Vagina (tissue), 2 donors: ENCODE measurements at regions not wholly inside any gene's neighbourhood (a gene's known extent, or its start where the extent isn't known, plus 50 kb on each side); places are given as distances from the start of the nearest gene placed in this dataset.

ENCODE experiments used
- DNase-seq, 2 donors: peaks; one replicate each; pipeline ENCODE4 v3.0.0-alpha.2; 2017; ENCODE audit errors: extremely low spot score in 2 of 2
- H3K27ac ChIP-seq: fragments of 200-600 bp; sonication (generic); one replicate; pipeline ENCODE4 v1.5.1; 2019
- H3K27me3 ChIP-seq: fragments of 200-600 bp; sonication (generic); one replicate; pipeline ENCODE4 v1.5.1; 2019
- H3K36me3 ChIP-seq, 2 donors: fragments of 200-600 bp; sonication (generic); one replicate each; pipeline ENCODE4 v1.5.1; 2017 to 2019
- H3K4me1 ChIP-seq: fragments of 200-600 bp; sonication (generic); one replicate; pipeline ENCODE4 v1.5.1; 2019
- H3K4me3 ChIP-seq, 2 donors: fragments of 200-600 bp; sonication (generic); 1 replicate in 1 of 2; 2 replicates in 1 of 2; pipeline ENCODE4 v1.5.1; 2016 to 2019
- H3K9me3 ChIP-seq: fragments of 200-600 bp; sonication (generic); one replicate; pipeline ENCODE4 v1.5.1; 2019
- POLR2A ChIP-seq, 2 donors: fragments of 450-650 bp; IDR thresholded peaks; one replicate each; pipeline ENCODE4 v1.6.1; 2017; ENCODE audit warnings: antibody characterized with exemption in 2 of 2, mild to moderate bottlenecking in 2 of 2, moderate library complexity in 2 of 2
- POLR2AphosphoS5 ChIP-seq, 2 donors: sonication (generic); formaldehyde crosslinking; IDR thresholded peaks; one replicate each; pipeline ENCODE4 v1.9.0; 2017; ENCODE audit warnings: antibody characterized with exemption in 2 of 2, mild to moderate bottlenecking in 2 of 2, low read depth in 1 of 2; ENCODE audit not compliant: insufficient read depth in 1 of 2
- intact Hi-C: fragments of 100-400 bp; cut with DNase I; formaldehyde crosslinking; loops from one replicate; pipeline ENCODE4 v1.15.1; 2023
- TF ChIP-seq, protein P1 (sequence below), 3 experiments: fragments of 450-650 bp in 2 of 3; fragments of 200-600 bp in 1 of 3; sonication (generic) in 1 of 3; IDR thresholded peaks; one replicate each; pipeline ENCODE4 v1.5.1; 2017 to 2019; ENCODE audit warnings: antibody characterized with exemption in 3 of 3, mild to moderate bottlenecking in 2 of 3, moderate library complexity in 2 of 3

DNA sequence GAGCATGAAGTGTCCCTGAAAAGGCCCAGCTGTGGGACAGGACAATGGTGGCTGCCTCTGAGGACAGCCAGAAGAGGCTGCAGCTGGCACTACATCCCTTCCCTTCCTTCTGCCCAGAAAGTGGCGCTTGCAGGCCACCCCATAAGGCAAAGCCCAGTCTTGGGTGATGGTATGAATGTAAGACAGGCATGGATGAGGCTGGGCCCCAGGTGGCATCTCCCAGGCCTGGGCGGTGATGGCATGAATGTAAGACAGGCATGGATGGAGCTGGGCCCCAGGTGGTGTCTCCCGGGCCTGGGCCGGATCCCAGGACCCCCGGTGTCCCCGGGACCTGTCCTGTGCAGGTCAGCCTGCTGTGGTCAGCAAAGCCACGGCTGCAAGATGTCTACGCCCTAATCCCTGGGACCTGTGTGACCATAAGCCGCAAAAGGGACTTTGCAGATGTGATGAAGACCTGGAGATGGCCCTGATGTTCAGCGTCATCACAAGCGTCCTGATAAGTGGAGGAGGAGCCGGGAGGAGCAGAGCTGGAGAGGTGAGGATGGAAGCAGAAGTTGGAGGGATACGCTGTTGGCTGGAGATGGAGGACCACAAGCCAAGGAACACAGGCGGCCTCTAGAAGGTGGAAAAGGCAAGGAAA is 181.1 kb downstream of the CTTN start:
- Histone ChIP-seq H3K4me1 (no peaks in the 10 kb centered on the region), H3K27me3 (no peaks in the 10 kb centered on the region), H3K9me3 (no peaks in the 10 kb centered on the region), H3K27ac (no peak overlapping the region), H3K4me3 (no peak overlapping the region), H3K36me3 (no peaks in the 10 kb centered on the region)
- no peak for DNase-seq
- intact Hi-C loops, result no loop called here
- no peak for TF ChIP-seq POLR2AphosphoS5 (IDR thresholded peaks at IDR 0.05; ENCODE audit: insufficient read depth in 1 of 2, low read depth in 1 of 2)
- TF ChIP-seq POLR2A (IDR thresholded peaks at IDR 0.05), result no peak
- TF ChIP-seq, protein P1, sequence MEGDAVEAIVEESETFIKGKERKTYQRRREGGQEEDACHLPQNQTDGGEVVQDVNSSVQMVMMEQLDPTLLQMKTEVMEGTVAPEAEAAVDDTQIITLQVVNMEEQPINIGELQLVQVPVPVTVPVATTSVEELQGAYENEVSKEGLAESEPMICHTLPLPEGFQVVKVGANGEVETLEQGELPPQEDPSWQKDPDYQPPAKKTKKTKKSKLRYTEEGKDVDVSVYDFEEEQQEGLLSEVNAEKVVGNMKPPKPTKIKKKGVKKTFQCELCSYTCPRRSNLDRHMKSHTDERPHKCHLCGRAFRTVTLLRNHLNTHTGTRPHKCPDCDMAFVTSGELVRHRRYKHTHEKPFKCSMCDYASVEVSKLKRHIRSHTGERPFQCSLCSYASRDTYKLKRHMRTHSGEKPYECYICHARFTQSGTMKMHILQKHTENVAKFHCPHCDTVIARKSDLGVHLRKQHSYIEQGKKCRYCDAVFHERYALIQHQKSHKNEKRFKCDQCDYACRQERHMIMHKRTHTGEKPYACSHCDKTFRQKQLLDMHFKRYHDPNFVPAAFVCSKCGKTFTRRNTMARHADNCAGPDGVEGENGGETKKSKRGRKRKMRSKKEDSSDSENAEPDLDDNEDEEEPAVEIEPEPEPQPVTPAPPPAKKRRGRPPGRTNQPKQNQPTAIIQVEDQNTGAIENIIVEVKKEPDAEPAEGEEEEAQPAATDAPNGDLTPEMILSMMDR (IDR thresholded peaks at IDR 0.05), result no peak

DNA sequence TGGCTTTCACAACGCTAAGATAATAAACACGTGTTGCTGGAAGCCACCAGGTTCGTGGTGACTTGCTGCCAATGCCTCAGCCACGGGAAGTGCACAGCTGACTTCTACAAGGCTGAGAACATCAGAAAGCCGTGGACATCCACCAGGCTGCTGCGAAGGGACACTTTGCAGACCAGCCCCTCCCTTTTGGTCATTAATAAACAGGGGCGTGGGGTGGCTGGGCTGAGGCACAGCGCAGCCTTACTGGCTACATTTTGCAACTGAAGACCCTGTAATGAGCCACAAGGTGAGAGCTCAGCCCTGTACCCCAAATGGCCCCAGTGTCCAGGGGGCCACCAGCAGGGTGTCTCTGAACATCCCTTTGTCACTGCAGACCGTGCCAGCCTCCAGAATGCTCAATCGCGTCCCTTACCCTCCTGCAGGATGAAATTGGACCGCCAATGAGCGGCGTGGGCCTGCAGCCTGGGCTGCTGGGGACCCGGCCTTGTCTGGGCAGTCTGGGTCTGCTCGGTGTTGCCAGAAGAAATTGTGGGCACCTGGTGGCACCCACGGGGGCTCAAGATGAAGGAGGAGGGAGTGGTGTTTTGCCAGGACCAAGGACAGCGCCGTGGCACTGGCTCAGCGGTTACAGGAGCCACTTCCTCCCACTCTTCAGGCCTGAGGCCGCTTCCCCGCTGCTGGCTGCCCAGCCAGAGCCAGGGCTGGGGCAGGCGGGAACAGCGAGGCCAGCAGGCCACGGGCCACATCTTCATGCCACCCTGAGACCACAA is 181.9 kb downstream of the CTTN start:
- no peaks in the 10 kb centered on the region for H3K9me3 ChIP-seq
- no peaks in the 10 kb centered on the region for H3K36me3 ChIP-seq
- TF ChIP-seq POLR2A (IDR thresholded peaks at IDR 0.05) (no peak), POLR2AphosphoS5 (IDR thresholded peaks at IDR 0.05; ENCODE audit: insufficient read depth in 1 of 2, low read depth in 1 of 2) (no peak)
- TF ChIP-seq, protein P1 (IDR thresholded peaks at IDR 0.05), result no peak
- DNase-seq, result no peak
- no peaks in the 10 kb centered on the region for H3K4me1 ChIP-seq
- H3K27me3 ChIP-seq, result no peaks in the 10 kb centered on the region
- H3K4me3 ChIP-seq, result no peak overlapping the region
- intact Hi-C loops, result no loop called here
- H3K27ac ChIP-seq, result no peak overlapping the region

DNA sequence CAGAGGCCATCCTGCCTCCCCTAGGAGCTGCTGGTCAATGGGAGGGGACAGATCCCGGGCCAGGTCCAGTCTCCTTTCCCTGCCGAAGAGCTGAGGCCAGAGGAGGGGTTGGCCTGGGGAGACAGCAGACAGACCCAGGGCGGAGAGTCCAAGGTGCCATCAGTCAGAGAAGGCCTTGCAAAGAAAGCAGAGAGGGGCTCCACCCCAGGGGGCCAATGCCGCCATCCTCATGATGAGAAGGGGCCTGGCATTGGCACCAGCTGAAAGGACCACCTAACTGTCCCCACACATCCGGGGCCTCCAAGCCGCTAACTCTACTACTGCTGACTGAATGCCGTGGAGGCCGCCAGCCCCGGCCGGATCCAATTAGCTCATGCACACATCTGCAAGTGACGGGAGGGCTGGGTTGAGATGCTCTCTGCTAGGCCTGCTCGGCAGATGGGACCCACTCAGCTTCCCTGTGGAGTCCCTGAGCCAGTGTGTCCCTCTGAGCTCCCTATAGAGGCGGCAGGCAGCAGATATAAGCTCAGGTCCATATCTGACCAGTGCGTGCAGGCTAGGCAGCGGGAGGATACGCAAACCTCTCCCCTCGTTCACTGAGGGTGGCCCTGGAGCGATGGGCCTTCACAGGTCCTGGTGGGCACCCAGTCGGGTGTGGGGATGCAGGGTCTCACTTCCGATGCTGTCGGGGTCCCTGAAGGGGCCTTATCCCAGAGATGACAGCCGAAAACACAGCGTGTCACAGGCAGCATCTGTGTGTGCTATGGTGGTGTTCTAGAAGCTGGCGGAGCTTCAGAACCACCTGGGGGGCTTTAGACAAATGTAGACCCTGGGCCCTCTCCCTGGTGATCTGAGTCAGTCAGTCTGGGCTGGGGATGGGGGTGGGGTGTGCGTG is 183.9 kb downstream of the CTTN start:
- Histone ChIP-seq H3K9me3 (no peaks in the 10 kb centered on the region), H3K27ac (no peak overlapping the region), H3K4me3 (no peak overlapping the region), H3K36me3 (no peaks in the 10 kb centered on the region), H3K27me3 (no peaks in the 10 kb centered on the region), H3K4me1 (no peaks in the 10 kb centered on the region)
- TF ChIP-seq, protein P1 (IDR thresholded peaks at IDR 0.05), result no peak
- no peak for TF ChIP-seq POLR2AphosphoS5 (IDR thresholded peaks at IDR 0.05; ENCODE audit: insufficient read depth in 1 of 2, low read depth in 1 of 2)
- no peak for TF ChIP-seq POLR2A (IDR thresholded peaks at IDR 0.05)
- DNase-seq, result no peak
- intact Hi-C loops, result no loop called here

DNA sequence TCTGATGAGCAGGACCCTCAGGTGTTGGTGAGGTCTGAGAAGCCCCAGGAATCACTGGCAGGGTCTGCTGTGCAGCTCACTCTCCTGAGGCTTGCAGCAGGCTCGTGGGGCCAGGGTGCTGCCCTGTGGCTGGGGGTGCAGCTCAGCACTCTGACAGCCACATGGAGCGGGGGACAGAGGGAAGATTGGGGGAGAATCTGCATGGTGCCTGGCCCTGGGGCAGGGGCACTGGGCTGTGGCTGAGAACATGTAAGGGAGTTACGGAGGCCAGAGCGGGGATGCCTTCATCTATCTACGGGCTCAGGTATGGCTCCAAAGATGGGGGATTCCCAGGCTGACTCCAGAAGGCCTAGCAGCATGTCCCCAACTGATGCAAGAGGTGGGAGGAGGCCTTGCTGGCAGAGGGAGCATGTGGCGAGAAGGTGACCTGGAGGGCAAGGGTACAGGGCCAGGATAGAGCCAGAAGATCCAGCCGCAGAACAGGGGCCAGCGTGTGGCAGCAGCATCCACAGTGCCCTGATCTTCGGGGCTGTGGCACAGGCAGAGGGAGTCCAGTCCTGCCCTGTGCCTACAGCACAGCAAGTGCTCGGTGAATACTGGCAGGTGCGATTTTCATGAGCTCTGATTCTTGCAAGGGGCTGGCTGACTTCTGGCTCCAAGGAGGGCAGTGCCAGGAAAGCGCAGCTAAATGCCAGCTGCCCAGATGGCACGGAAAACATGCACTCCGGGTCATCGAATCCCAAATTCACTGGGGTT is 184.7 kb downstream of the CTTN start:
- H3K4me3 ChIP-seq, result no peak overlapping the region
- no peaks in the 10 kb centered on the region for H3K4me1 ChIP-seq
- H3K9me3 ChIP-seq, result no peaks in the 10 kb centered on the region
- H3K27me3 ChIP-seq, result no peaks in the 10 kb centered on the region
- no peak overlapping the region for H3K27ac ChIP-seq
- intact Hi-C loops, result no loop called here
- TF ChIP-seq POLR2AphosphoS5 (IDR thresholded peaks at IDR 0.05; ENCODE audit: insufficient read depth in 1 of 2, low read depth in 1 of 2) (no peak), POLR2A (IDR thresholded peaks at IDR 0.05) (no peak)
- TF ChIP-seq, protein P1 (IDR thresholded peaks at IDR 0.05), result no peak
- no peak for DNase-seq
- H3K36me3 ChIP-seq, result no peaks in the 10 kb centered on the region
